Stimulated activated naive CD8-positive, alpha-beta T cell treated with anti-CD3 and anti-CD28 coated beads, Interleukin-15, Interleukin-2, amounts not matched to agents 100 U/mL and 50 U/mL, for 24 hours (primary cell): ENCODE measurements at regions not wholly inside any gene's neighbourhood (a gene's known extent, or its start where the extent isn't known, plus 50 kb on each side); places are given as distances from the start of the nearest gene placed in this dataset.

Experiments
- ATAC-seq: fragments of 150-1000 bp; cut with Tn5 transposase; one replicate; pipeline ENCODE4 v1.10.0; 2021
- DNase-seq: peaks from one replicate; pipeline ENCODE4 v3.0.0; 2021

DNA sequence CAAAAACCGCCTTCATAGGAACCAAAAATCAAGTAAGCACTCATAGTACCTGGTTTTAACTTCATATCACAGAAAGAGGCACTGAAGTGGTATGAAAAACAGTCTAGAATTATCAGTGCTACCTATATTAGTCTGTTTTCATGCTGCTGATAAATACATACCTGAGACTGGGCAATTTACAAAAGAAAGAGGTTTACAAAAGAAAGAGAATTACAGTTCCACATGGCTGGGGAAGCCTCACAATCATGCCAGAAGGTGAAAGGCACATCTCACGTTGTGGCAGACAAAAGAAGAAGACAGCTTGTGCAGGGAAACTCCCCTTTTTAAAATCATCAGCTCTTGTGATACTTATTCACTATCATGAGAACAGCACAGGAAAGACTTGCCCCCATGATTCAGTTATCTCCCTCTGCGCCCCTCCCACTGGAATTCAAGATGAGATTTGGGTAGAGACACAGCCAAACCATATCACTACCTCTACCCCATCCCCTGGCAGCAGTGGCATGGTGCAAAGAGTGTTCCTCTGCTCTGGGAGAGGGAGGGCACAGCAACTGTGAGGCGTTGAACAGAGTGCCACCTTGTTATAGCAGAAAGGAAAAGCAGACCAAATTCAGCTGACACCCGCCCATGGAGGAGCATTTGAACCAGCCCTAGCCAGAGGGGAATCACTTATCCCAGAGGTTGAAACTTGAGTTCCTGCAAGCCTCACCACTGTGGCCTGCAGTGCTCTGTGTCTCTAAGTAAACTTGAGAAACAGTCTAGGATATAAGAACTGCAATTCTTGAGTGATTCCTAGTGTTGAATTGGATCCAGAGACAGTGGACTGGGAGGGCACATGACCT, 61.9 kb upstream of the PTPRZ1 start:
- DNase-seq (no peak), ATAC-seq (no peak)

DNA sequence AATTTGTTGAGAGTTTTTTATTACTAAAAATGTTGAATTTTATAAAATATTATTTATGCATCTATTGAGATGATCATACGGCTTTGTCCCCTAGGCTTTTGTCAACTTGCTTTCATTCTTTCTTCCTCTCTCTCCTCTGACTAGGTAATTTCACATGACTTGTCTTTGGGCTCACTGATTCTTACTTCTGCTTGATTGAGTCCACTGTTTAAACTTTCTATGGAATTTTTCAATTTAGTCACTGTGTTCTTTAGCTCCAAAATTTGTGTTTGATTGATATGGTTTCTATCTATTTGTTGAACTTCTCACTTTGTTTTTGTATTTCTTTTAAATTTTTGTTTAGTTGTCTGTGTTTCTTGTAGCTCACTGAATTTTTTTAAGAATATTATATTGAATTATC, 65.9 kb upstream of the PTPRZ1 start:
- DNase-seq (no peak), ATAC-seq (no peak)

DNA sequence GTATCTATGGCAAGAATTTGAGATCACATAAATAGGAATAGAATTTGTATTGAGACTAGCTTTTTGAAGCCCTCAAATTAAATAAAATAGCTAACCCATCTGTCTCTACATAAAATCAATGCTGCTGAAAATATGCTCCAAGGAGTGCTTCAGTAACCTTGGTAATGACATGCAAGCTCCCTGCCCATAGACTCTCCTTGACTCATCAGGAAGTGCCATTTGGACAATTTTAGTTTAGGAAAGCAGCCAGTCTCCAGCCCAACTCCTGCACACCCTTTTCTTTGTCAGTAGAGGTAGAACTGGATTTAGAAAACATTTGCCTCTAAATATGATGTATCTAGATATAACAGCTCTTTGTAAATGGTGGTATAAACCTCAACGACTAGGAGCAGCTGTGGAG, 69.9 kb upstream of the PTPRZ1 start:
- no peak for DNase-seq
- ATAC-seq = no peak

DNA sequence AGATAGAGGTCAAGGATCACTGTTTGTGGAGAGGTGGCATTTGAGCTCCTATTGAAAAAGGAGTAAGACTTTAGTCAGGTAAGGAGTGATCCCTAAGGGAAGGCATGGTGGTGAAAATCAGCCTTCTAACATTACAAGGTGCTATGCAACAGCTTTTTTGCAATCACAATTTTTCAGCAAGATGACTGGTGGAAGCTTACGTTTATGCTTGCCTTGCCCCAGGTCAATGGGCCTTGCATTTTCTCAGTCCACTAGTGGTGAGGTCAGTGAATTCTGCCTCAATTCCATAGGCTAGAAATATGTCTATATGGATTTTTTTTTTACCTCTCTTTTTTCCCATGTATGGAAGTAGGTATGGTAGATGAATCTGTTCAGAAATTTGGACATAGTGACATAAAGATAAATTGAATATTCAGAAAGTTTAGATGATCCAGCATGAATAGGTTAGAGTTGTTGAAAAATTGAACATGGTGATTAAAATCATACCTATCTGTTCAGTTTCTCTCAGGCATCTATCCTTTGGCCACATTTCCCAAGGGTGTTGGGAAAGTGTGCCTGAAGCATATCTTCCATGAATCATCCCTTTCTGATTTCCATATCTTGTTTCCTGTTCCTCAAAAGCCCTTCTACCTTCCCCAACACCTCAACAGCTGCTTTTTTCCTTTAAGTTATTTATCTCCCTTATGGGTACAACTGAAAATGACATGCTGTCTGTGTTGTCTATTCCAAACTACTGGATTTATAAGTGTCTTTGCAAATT, 71.9 kb upstream of the PTPRZ1 start:
- DNase-seq (no peak), ATAC-seq (no peak)

DNA sequence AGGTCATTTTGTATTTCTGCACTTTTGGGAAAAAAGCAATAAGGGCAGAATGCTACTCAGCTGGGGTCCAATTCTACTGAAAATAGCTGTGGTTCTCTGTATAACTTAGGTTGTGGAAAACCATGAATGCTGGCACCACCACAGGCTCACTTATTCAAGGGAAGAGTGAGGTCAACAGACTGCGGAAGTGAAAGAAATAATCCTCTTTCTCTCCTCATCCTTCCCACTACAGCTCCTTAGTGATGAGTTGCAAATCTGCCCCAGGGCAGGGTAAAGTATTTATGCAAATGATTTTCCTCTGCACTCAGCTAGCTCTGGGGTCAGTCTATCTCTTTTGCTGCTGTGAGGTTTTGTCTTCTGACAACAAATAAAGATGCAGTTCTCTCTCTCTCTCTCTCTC, 74.1 kb upstream of the PTPRZ1 start:
- DNase-seq = no peak
- no peak for ATAC-seq

DNA sequence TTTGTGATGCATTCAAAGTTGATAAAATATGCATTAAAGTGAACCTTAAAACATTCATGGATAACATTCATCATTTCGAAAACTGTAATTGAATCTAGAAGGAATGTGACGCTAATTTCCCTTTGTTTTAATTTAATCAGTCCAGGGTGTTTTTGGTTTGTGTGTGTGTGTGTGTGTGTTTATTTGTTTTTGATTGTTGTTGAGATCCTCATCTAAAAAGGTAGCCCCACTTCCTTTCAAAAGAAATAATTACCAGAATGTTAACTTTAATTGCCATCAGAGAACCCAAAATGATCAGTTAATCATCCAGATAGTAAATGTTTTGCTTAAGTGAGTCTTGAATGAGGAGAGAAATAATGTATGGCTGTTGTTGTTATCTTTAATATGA, 74.5 kb upstream of the PTPRZ1 start:
- no peak for ATAC-seq
- DNase-seq = no peak

DNA sequence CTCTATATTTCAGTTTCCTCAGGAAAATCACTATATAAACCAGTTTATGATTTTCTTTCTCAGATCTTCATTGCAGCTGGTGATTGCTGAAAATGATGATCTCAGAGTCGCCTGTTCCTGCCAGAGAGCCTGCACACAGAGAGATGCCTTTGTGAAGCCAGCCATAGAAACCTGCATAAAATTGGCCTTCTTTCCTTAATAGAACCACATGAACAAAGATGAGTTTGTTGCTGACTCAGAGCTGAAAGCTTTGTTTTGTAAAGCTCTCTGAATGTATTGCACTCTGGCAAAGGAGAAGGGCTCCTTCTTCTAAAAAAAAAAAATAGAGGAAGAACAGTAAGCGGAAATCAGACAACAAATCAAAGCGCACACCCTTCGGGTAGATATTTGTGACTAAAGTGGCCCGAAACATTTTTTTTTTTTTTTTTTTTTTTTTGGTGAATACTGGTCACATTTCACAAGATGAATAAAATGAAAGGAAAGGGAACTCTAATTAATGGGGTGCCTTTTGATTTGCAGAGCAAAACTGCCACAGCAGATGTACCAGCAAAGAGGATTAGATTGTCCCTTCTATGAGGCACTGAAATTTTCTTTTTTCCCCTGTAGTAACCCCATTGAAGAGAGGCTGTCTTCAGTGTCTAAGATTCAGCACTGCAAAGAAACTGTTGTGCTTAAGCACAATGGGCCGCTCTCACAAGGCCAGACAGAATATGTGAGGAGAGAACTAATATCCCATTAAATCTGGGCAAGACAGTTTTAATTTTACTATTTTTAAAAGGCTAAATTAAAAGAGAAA, 75.1 kb upstream of the PTPRZ1 start:
- ATAC-seq = no peak
- no peak for DNase-seq

DNA sequence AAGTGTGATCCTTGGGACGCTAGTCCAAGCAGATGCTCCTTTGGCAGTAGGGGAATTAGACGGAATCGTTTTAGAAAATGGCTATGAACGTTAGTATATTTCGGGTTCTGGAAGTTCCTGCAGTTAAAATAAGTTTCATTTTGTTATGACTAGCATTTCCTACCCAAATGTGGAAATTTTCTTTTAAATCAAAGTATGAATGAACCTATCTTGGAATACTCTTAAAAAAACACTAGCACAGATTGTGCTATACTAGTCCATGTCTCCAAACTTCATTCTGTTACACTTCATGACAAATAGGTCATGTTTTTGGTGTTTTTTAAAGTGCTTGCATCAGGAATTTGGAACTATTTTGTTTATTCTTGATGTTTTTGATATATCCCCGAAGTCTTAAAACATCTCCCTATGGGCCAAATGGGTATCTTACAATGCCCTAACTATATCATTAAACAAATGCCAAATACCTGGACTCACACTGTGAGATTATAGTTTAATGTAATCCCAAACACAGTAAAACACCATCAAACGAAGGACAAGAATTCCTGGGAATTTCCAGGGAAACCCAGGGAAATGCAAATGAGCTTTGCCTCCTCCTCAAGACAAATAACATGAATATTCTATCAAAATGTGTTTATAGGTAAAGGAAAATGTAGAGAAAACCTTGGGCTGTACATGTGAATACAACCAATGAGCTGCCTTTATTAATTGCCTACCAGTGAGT, 75.9 kb upstream of the PTPRZ1 start:
- ATAC-seq = no peak
- no peak for DNase-seq

DNA sequence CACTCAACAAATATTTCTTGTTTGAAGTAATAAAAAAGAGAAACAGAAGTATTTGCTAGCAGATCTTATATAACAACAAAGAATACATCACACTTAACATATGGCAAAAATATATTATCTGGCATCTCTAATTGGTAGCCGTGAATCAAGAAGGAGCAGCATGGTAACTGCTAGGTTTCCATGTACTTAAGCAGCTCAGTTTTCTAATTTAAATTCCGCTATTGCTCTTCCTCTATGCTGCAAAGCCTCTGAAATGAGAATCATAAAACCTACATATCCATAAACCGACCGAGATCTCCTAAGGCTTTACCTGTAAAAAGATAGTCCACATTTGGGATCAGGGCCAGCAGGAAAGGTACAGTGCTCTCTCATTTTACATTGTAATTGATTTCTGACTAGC, 76.6 kb upstream of the PTPRZ1 start:
- no peak for ATAC-seq
- no peak for DNase-seq

DNA sequence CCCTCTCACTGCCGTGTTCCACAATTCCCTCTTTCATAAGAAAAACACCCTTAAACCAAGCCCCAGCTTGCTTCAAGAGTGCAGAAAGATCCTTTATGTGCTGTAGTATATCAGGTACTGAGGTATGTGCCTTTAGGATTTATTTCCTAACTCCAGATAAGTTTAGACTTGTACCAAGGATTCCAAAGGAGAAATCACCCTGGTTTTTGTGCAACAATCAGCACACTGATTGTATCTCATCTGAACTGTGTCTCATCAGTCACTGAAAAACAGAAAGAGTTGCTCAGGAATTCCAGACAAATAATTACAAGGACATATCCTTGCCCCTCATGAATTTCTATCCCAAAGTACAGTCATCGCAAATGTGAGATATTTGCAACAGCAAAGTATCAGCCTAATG, 77.2 kb upstream of the PTPRZ1 start:
- no peak for ATAC-seq
- no peak for DNase-seq

DNA sequence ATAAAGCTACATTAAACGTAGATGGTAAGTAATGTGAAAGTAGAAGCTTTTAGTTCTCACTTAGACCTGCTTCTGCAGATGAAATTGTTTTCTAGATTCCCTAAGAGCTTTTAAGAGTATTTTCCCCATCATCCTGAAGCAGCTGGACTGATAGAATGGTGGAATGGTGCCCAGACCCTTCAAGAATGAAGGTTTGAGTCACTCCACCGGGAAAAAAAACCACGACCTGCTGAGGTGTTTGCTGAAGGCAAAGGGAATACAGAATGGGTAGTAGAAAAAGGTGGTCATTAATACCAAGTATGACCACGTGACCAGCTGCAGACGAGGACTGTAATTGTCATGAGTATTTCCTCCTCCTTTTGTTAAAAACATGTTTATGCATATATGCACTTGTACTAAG, 79.2 kb upstream of the PTPRZ1 start:
- ATAC-seq (no peak), DNase-seq (no peak)

DNA sequence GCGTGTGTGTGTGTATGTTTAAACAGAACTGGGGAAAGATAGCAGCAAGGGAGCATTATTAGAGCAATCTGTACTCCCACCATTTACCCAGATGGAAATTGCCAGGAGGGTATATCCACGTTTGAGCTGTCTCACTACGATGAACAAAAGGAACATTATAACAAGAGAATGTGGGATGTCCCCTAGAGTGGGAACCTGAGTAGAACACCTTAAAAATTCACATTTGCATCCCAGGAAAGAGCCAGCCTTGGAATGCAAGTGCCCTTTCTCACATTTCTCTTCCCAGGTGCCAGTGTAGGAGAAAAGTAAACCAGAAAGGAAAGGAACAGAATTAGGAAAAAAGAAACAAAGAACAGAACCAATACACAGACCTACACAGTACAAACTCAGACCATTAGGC, 95.3 kb upstream of the PTPRZ1 start:
- DNase-seq (no peak), ATAC-seq (no peak)

DNA sequence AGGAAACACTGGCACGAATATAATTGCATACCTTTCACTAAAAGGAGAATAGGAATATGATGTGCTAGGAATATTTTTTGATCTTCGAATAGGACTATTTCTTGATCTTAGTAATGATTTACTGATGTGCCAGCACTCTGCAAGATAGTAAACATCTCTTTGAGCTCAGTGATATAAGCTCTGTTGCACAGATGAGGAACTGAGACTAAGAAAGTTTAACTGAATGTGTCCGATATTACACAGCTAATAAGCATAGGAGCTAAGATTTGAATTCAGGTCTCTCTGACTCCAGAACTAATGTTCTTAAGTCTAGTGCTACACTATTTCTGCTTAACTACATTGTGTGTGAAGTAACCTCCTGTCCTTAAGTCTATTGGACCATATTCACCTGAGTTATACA, 98.4 kb upstream of the PTPRZ1 start:
- ATAC-seq = no peak
- no peak for DNase-seq

DNA sequence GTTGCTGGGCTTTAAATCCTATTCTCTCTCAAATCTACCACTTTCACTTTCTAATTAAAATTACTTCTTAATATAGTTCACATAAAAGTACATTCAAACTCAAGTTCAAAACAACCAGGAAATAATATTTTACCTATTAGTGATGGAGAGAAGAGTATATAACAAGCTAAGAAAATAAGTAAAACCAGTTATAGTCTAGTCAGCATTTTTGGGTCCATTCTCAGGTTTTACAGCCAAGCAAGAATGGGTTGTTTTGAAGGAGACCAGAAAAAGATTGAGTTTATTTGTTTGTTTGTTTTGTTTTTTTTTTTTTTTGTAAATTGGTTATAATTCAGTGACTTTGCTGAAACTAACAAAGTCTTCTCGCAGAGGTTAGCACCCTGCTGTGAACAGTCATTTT, 106.3 kb upstream of the PTPRZ1 start:
- ATAC-seq = no peak
- DNase-seq = no peak

DNA sequence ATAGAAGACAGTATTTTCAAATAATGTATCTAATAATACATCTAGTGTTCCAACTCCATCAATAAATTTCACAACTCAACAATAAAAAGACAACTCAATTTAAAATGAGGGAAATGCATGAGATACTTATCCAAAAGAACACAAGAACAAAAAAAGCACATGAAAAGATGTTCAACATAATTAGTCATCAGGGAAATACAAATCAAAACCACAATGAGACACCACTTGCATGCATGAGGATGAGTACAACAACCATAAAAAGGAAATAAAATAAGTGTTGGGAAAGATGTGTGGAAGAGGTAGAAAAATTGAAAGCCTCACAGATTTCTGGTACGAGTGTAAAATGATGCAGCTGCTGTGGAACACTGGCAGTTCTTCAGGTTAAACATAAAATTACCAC, 111.6 kb upstream of the PTPRZ1 start:
- no peak for ATAC-seq
- DNase-seq = no peak

DNA sequence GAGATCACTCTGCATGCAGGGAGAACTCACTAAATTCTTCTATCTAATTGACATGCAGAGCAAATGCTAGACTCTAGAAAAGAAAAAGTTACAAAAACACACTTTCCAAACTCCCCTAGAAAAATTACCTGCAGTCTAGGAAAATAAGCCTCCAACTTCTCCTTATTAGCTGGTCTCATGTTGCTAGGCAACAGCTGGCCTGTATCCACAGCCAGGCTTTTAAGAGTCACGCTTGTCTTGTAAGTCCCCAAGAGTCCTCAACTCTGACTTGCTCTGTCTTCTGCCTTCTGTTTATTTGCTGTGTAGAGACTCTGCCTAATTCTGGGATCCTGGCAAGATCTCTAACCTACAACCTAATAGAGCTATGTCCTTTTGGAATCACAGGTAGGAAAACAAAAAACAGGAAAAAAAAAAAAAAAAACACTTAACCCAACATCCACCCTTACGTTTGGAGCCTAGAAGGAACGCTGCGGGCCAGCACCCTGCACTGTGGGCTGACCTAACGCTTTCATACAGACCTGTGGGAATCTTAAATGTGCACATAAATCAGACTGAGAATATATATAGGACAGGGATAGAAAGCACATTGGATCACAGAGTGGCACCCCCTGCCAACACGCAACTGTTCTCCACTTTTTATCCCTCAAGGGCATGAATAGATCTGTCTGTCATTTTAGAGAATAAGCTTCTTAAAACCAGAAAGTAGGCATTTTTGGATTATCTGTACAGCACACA, 117.0 kb upstream of the PTPRZ1 start:
- DNase-seq = no peak
- no peak for ATAC-seq

DNA sequence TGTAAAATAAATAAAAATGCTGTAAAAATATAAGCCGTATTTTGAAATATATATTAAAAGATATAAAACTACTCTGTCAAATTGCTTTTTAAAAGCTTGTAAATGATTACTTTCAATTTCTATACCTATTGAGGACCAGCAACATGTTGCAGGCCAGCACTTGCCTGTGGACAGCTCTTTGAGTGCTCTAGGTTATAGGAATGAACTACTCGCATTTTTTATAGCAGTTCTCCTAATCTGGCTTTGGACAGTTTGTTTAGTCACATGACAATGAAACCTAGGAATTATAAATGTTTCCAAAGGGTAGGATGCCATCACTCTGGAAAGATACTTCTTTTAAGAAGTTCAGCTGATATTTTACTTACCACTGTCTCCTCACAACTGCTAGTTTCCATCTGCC, 117.7 kb upstream of the PTPRZ1 start:
- ATAC-seq = no peak
- no peak for DNase-seq

DNA sequence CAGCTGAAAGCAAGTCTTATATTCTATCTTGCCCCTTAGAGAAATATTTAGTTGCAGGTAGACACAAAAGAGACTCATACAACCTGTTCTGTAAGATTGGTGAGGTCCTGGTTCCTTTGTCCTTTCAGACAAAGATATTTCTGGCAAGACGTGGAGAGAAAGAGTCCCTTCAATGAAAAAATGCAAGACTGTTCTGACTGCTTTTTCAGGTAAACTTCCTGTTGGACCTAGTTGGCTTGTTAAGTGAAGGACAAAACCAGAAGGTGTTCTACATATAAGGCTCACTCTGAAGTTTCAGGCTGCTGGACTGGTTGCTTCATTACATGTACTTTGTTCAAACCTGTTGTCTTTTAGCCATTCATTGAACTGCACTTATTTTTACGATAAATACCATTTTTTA, 119.0 kb upstream of the PTPRZ1 start:
- no peak for DNase-seq
- ATAC-seq = no peak

DNA sequence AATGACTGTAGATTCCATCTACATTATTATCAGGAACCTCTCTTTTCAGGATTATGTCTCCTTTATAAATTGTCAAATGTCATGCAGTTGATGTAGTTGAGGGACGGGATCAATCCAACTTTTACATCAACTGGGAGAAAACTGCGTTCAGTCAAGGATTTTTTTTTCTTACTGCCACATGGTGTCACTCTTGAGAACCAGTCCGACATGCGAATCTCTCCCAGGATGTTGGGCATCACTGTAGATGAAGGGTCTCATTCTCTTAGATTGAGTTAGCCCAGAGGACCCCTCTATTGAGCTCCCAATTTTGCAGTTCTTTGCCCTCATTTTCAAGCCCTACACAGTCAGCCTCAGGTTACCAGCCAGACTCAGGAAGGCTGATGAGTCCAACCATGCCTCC, 120.3 kb upstream of the PTPRZ1 start:
- ATAC-seq (no peak), DNase-seq (no peak)

DNA sequence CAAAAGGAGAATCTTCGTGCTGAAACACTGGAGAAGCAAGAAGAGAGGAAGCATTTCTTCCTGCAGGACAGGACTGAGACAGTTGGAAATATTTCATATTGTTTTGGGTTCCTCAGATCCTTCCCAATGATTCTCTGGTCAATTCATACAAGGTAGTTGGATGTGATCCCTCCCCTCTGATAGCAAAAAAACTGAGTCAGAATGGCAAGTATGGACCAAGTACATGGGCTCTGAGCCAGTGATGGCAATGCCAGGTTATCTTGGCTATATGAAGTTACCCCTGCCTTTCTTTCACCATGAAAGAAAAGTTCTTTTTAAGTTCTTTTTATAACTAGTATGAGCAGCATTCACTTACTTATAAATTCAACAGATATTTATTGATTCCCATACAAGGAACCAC, 124.4 kb upstream of the PTPRZ1 start:
- no peak for DNase-seq
- ATAC-seq = no peak

DNA sequence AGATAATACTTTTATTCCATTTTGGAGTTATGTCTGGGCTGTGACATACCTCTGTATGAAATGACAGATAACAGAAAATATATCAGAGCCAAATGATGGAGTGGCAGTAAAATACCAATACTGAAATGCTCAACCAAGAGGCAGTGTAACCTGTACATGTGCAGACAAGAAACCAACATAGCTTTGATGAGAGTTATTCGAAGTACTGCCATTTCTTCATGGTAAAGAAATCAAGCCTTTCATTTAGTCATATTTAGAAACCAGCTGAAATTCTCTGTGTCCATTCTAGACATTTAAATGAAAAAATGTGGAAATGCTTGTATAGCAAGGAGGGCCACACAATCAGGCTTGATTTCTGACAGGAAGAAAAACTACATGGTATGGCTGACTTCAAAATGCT, 127.1 kb upstream of the PTPRZ1 start:
- ATAC-seq (no peak), DNase-seq (no peak)

DNA sequence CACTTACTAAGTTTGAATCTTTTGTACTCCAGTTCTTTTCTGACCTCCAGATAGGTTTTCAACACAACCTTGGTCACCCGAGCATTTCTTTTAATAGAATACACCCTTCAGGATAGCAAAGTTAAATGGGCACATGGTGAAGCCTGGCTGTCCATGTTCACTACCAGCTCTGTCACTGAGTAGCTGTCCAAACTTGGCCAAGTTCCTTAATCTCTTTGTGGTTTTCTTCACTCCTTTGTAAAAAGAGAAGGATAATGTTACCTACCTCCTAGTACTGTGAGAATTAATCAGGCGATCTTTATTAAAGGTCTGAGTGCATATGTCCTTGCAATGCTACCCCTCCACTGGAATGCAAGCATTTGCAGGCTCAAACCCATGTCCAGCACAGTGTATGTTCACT, 128.1 kb upstream of the PTPRZ1 start:
- ATAC-seq (no peak), DNase-seq (no peak)
